GOT3 (cell line): ENCODE measurements at regions not wholly inside any gene's neighbourhood (a gene's known extent, or its start where the extent isn't known, plus 50 kb on each side); places are given as distances from the start of the nearest gene placed in this dataset.

Experiments used
- DNase-seq: peaks from one replicate; lab custom pipeline; 2025; ENCODE audit warnings: mixed read lengths; lab: John Stamatoyannopoulos, UW

- DNase-seq = no peak
Observed at GRCh38 chr10:3987143-3987974, 202.3 kb upstream of the KLF6 start.

GRCh38 chr10:3986493-3987142 is 201.6 kb upstream of the KLF6 start:
- DNase-seq = no peak

GRCh38 chr10:3982746-3983442 is 197.9 kb upstream of the KLF6 start:
- no peak for DNase-seq

GRCh38 chr10:3981300-3981699 is 196.3 kb upstream of the KLF6 start:
- DNase-seq = no peak

GRCh38 chr10:3980660-3981059 is 195.7 kb upstream of the KLF6 start:
- no peak for DNase-seq

GRCh38 chr10:3980144-3980543 is 195.1 kb upstream of the KLF6 start:
- DNase-seq = no peak

GRCh38 chr10:3978761-3979160 is 193.8 kb upstream of the KLF6 start:
- no peak for DNase-seq

GRCh38 chr10:3978174-3978573 is 193.2 kb upstream of the KLF6 start:
- DNase-seq = no peak

- DNase-seq = no peak
Observed at GRCh38 chr10:3977761-3978160, 192.8 kb upstream of the KLF6 start.

- no peak for DNase-seq
Observed at GRCh38 chr10:3976718-3977117, 191.7 kb upstream of the KLF6 start.

- no peak for DNase-seq
Observed at GRCh38 chr10:3976171-3976570, 191.2 kb upstream of the KLF6 start.

GRCh38 chr10:3975016-3975415 is 190.0 kb upstream of the KLF6 start:
- no peak for DNase-seq

- DNase-seq = no peak
Observed at GRCh38 chr10:3972460-3973301, 187.7 kb upstream of the KLF6 start.

GRCh38 chr10:3971713-3972112 is 186.7 kb upstream of the KLF6 start:
- DNase-seq = no peak

- no peak for DNase-seq
Observed at GRCh38 chr10:3969876-3970666, 185.1 kb upstream of the KLF6 start.

- no peak for DNase-seq
Observed at GRCh38 chr10:3968727-3969126, 183.7 kb upstream of the KLF6 start.

- no peak for DNase-seq
Observed at GRCh38 chr10:3964516-3964915, 179.5 kb upstream of the KLF6 start.

GRCh38 chr10:3963191-3963673 is 178.2 kb upstream of the KLF6 start:
- DNase-seq = no peak

GRCh38 chr10:3961082-3961481 is 176.1 kb upstream of the KLF6 start:
- no peak for DNase-seq

- no peak for DNase-seq
Observed at GRCh38 chr10:3960496-3960895, 175.5 kb upstream of the KLF6 start.
